Cardiac fibroblast (primary cell): ENCODE measurements at regions not wholly inside any gene's neighbourhood (a gene's known extent, or its start where the extent isn't known, plus 50 kb on each side); places are given as distances from the start of the nearest gene placed in this dataset.
"Not testable (repeated sequence)": the region's sequence is repeated elsewhere in the genome, so short reads cannot be mapped to it uniquely, and the experiment has no call there.

Experiments
- DNase-seq, 2 donors: peaks; one replicate each; pipeline versions ENCODE4 v3.0.0 to v3.0.0-alpha.2; 2010; ENCODE audit warnings: low read depth in 2 of 2
- H3K4me3 ChIP-seq, 2 donors: replicated peaks in 1 of 2; 1 replicate in 1 of 2; 2 replicates in 1 of 2; pipeline ENCODE4 v1.5.1; 2011; ENCODE audit warnings: low read depth in 2 of 2, low read length in 2 of 2, mild to moderate bottlenecking in 2 of 2, moderate library complexity in 1 of 2
- CTCF ChIP-seq: IDR thresholded peaks from one replicate; pipeline ENCODE4 v1.5.1; 2011; ENCODE audit warnings: low read depth, mild to moderate bottlenecking, low read length, inconsistent platforms

- H3K4me3 ChIP-seq, result no peak overlapping the region
- no peak for TF ChIP-seq CTCF
- DNase-seq, result no peak
These were observed 80.1 kb upstream of the SRD5A2 start for GRCh38 chr2:31660812-31661335.

GRCh38 chr2:31660165-31660564 is 79.4 kb upstream of the SRD5A2 start:
- DNase-seq, result no peak
- TF ChIP-seq CTCF, result no peak
- H3K4me3 ChIP-seq, result no peak overlapping the region

DNA sequence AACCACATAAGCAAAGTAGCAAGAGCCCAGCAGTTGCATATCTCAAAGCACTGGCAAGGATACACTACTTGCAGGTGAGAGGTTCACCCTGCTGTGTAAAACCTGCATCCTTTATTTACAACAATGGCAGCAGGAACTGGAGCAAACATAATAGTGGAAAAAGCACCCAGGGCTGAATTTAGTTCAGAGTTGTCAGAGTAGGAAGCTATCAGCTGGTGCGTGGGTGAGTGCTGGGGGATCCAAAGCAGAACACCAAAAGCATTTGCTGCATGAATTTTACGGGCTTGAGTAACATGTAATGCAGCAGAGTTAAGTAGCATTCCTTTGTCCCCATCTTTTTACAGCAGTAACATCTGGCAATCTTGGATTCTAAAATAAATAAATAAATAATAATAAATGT is 73.5 kb upstream of the SRD5A2 start:
- H3K4me3 ChIP-seq, result no peak overlapping the region

DNA sequence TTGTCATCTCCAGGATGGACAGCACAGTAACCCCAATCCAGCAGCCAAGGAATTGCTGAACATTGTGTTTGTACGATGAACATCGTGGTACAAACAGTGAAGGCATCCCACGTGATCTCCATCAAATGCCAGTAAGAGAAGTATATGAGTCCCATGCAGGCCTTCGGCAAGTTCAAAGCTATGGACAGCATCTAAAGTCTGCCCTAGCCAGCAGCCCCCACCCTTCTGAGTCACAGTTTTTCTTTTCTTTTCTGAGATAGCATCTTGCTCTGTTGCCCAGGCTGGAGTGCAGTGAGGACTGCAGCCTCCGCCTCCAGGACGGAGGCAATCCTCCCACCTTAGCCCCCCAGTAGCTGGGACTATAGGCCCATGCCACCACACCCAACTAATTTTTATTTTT is 71.0 kb upstream of the SRD5A2 start:
- TF ChIP-seq CTCF, result no peak
- no peak overlapping the region for H3K4me3 ChIP-seq
- DNase-seq, result no peak

More for the DNA sequence above, 73.5 kb upstream of the SRD5A2 start:
- no peak for TF ChIP-seq CTCF
- DNase-seq, result no peak

- no peak overlapping the region for H3K4me3 ChIP-seq
- no peak for TF ChIP-seq CTCF
- no peak for DNase-seq
These were observed 70.5 kb upstream of the SRD5A2 start for GRCh38 chr2:31651267-31651666.

DNA sequence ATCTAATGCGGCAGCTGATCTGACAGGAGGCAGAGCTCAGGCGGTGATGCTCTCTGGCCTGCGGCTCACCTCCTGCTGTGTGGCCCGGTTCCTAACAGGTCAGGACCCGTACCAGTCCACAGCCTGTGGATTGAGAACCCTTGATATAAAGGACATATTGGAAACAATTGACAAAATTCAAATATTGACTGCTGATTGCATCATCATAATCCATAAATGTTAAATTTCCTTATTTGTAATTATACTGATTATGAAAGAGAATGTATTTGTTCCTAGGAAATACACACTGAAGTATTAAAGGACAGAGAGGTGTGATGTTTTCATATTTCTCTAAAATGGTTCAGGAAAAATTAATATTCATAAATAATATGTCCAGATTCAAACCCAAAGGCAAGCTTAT is 63.8 kb upstream of the SRD5A2 start:
- no peak overlapping the region for H3K4me3 ChIP-seq
- no peak for DNase-seq
- no peak for TF ChIP-seq CTCF

DNA sequence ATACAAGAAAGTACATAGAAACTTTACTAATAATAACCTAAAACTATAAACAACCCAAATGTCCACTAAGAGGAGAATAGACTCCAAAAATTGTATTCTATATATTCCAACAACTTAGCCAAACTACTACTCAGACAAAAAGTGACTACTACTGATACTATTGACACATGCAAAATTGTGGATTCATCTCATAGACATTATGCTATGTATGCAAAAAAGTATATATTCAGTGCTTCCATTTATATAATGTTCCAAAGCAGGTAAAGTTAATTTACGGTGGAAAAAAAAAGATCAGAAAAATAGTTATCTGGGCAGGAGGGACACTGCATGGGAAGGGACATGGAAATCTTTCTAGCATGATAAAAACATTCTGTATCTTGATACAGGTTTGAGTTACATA is 62.0 kb upstream of the SRD5A2 start:
- no peak overlapping the region for H3K4me3 ChIP-seq
- TF ChIP-seq CTCF, result no peak
- DNase-seq, result no peak

DNA sequence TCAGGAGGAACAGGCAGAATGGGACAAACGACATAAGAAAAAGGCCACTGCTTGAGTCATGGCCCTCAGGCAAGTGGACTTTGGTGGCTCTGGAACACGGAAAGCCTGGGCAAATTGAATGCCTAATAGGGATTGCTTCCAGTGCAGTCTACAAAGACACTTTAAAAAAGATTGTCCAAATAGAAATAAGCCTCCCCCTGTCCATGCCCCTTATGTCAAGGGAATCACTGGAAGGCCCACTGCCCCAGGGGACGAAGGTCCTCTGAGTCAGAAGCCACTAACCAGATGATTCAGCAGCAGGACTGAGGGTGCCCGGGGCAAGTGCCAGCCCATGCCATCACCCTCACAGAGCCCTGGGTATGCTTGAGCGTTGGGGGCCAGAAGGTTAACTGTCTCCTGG is 51.5 kb upstream of the SRD5A2 start:
- not testable (repeated sequence) for H3K4me3 ChIP-seq, DNase-seq
